ENCODE measurements at regions not wholly inside any gene's neighbourhood (a gene's known extent, or its start where the extent isn't known, plus 50 kb on each side); places are given as distances from the start of the nearest gene placed in this dataset.

GRCh38 chr22:47807506-47807905 lies 1045.1 kb downstream of the TBC1D22A start:
- no peak for DNase-seq

GRCh38 chr22:47806894-47807293 lies 1044.4 kb downstream of the TBC1D22A start:
- DNase-seq, result no peak

DNA sequence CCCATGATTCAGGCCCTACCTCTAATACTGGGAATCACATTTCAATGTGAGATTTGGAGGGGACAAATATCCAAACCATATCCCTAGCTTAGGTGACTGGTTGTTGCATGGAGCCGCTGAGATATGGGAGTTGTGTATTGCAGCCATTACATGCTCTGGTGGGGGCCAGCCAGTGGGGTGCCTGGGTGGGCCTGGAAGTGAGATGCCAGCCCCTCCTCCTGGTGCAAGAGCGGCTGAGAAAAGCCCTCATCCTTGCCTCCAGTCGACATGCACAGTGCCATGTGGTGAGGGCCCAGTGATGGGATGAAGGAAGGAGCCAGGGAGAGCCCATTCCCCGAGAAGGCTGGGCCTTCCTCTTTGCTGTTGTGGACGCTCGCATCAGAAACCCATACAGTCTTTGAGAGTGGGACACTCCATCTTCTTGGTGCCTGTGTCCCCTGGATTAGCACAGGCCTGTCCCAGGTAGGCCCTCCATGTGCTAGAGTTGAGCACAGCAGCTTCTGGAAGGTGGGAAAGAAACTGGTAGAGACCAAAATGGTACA lies 1043.0 kb downstream of the TBC1D22A start:
- DNase-seq, result no peak

DNA sequence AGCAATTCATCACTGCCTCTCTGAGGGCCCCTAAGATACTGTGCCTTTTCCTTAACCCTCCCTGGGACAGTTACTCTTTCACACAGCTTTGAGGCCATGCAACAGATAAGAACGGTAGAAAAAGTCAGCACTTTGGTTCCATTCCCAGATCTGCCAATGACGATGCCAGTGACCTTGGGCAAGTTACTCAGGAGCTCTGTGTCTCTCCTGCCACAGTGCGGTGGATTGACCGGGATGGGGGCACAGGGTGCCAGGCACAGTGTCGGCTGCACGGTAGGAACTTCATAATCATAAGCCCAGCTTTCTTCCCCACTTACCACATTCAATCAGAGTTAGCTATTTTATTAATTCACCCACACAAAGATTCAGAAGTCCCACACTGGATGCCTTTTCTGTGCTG lies 1041.8 kb downstream of the TBC1D22A start:
- no peak for DNase-seq

GRCh38 chr22:47802421-47802820 lies 1040.0 kb downstream of the TBC1D22A start:
- no peak for DNase-seq

DNA sequence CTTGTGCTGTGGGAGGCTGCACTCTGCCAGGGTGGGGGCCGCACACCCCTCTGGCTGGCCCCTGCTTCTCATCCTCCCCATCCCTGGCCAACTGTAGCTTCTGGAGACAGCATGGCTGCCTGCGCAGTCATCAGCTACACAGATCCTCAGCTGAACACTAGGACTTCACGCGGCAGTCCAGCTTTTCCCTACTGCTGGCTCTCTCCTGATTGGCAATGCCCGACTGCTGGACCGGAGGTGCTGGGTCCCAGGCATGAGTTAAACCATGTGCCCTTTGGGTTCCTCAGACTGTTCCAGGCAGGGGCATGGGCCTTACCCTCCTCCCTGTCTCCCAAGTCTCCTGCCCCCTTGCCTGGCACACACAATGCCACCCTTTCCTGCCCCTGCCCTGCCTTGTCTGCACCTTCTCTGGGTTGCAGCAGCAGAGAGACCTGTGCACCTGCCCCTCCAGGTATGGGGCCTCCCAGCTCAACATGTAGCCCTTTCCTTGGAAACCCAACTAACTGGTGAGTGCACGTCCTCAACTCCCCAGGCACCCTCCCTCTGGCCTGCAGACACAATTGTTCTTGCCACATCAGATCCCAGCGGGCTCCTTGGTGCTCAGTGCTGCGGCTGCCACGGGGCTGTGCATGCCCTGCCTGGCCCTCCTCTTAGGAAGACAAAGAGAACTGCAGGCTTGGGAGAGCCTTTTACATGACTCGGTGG lies 1039.2 kb downstream of the TBC1D22A start:
- DNase-seq, result no peak

GRCh38 chr22:47798229-47798628 lies 1035.8 kb downstream of the TBC1D22A start:
- DNase-seq, result no peak

GRCh38 chr22:47797342-47797945 lies 1035.0 kb downstream of the TBC1D22A start:
- no peak for DNase-seq

GRCh38 chr22:47796128-47796908 lies 1033.9 kb downstream of the TBC1D22A start:
- DNase-seq, result no peak

GRCh38 chr22:47795477-47796127 lies 1033.2 kb downstream of the TBC1D22A start:
- no peak for DNase-seq

GRCh38 chr22:47794851-47795250 lies 1032.4 kb downstream of the TBC1D22A start:
- DNase-seq, result no peak

GRCh38 chr22:47793304-47794101 lies 1031.1 kb downstream of the TBC1D22A start:
- no peak for DNase-seq

DNA sequence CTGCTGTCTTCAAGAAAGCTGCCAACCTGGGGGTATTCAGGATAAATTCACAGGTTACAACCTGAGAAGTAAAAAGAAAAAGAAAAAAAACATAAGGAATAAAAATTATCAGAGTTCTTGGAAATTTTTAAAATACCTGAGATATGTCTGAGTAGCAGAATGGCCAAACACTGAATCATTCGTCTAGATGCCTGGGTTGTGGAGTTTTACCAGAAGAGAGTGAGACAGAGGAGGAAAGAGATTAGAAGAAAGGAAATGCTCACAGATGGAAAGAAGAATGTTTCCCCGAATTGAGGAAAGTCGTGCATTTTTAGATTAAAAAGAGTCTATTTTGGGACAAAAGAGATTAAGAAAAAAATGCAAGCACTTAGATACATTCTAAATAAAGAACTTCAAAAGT lies 1026.7 kb downstream of the TBC1D22A start:
- no peak for DNase-seq

DNA sequence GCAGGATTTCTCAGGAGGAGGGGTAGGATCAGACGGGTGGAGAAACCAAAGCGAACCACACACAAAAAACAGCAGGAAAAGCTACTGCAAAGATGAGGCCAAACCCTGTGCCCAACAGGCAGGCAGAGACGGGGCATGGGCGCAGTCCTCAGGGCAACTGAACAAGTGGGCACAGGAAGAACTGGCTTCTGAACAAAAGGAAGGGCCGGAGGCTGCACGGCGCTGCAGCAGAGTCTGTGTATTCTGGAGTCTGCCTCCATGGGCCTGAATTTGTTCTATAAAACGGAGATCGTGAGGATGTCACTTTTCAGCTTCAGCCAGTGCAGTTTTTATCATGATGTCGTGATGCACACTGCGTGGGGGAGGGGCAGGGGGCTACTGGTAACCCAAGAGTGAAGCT lies 1026.0 kb downstream of the TBC1D22A start:
- DNase-seq, result no peak

- DNase-seq, result no peak
Measured at GRCh38 chr22:47787501-47788227, 1025.2 kb downstream of the TBC1D22A start.

- DNase-seq, result no peak
Measured at GRCh38 chr22:47786650-47787290, 1024.3 kb downstream of the TBC1D22A start.

DNA sequence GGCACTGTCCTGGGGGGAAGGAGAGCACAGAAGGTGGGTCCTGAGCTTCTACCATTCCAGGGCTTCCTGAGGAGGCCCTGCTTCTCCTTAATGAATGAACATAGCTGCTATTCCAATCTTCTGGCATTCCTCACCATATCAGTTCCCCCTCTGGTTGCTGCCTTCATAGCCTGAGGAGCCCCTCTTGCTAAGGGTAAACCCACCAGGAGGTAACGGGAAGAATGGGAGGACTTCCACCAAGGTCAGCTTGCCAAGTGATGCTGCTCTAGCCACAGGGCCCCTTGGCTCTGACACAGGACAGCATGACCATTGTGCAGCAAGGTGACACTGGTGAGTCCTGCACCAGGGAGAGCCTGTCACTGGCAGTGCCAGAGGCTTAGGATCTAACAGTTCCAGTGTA lies 1022.5 kb downstream of the TBC1D22A start:
- DNase-seq, result no peak

DNA sequence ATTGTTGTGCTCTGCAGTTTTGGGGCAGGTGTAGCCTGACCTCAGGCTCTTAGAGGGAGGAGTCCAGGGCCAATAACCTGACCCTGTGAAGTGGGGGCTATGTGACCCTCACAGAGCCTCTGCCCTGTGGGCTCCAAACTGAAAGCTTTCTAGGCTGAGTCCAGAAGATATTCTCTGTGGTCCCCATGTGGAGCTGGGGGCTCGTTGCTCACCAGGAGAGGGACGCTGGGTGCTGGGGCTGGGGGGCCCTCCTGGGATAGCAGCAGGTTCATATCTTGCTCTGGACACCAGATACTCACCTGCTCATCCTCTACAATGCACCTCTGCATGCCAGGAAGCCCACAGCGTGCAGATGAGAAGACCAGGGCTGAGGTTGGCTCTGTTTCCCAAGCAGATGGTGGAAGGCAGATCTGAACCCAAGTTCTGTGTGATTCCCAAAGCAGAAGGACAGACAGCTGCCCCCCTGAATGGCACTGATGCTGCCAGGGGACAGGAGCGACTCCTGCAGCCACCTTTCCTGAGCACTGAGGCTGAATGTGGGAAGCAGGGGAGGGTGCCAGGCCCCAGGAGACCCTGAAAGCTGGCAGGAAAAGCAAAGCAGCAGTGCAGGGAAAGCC lies 1022.0 kb downstream of the TBC1D22A start:
- no peak for DNase-seq

DNA sequence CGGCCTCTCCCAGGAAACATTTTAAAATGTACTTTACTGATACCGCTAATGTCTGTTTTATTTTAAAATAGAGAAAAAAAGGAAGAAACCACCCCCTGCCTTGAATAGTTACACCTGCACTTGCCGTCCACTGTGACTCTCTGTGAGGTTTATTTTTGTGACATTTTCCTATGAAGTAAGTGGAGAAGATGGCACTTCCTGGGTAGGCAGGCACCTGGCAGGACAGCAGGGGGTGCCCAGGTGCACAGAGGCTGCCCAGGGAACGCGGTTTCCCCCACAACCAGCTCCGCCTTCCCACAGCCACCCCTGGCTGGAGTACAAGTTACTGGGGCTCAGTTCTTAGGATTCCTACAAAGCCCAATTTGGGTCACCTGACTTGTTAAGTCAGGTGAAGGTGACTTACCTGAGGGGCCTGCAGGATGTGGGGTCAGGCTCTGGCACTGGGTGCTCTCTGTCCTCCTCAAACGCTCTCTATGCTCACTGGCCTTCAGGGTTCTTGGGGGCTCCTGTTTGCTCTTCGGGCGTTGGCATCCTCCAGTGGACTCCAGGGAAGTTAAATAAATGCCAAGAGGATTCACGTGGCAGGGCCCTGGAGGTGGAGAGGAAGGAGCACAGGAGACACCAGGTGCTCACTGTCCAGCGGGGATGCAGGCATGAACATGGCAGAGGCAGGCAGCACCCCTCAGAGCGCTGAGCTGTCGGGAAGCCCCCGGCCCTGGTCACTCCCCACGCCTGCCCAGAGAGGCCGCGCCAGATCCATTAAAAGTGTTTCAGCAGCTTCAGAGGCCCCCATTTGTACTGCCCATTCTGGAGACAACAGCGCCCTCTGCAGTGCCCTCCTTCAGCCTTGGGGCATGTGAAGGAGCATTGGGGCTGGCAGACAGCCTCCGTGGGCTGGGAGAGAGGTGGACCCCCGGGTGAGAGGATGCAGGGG lies 1021.2 kb downstream of the TBC1D22A start:
- DNase-seq, result no peak

Data from inflammatory macrophage treated with lipopolysaccharide for 4 hours (primary cell).